Ishikawa (cell line): ENCODE measurements at regions not wholly inside any gene's neighbourhood (a gene's known extent, or its start where the extent isn't known, plus 50 kb on each side); places are given as distances from the start of the nearest gene placed in this dataset.

Source experiments
- CEBPB ChIP-seq: IDR thresholded peaks from 2 replicates; pipeline ENCODE4 v1.6.1; 2012
- CREB1 ChIP-seq: IDR thresholded peaks from 2 replicates; pipeline ENCODE4 v1.6.1; 2012; ENCODE audit warnings: low read depth
- EP300 ChIP-seq: IDR thresholded peaks from 2 replicates; pipeline ENCODE4 v1.6.1; 2012; ENCODE audit warnings: borderline replicate concordance
- ZBTB7A ChIP-seq: IDR thresholded peaks from 2 replicates; pipeline ENCODE4 v1.6.1; 2012; ENCODE audit warnings: low read depth
- TF ChIP-seq, protein P1 (sequence below): IDR thresholded peaks from 2 replicates; pipeline ENCODE4 v1.6.1; 2012
- TF ChIP-seq, protein P2 (sequence below): IDR thresholded peaks from 2 replicates; pipeline ENCODE4 v1.6.1; 2012; ENCODE audit warnings: low read depth, mild to moderate bottlenecking

DNA sequence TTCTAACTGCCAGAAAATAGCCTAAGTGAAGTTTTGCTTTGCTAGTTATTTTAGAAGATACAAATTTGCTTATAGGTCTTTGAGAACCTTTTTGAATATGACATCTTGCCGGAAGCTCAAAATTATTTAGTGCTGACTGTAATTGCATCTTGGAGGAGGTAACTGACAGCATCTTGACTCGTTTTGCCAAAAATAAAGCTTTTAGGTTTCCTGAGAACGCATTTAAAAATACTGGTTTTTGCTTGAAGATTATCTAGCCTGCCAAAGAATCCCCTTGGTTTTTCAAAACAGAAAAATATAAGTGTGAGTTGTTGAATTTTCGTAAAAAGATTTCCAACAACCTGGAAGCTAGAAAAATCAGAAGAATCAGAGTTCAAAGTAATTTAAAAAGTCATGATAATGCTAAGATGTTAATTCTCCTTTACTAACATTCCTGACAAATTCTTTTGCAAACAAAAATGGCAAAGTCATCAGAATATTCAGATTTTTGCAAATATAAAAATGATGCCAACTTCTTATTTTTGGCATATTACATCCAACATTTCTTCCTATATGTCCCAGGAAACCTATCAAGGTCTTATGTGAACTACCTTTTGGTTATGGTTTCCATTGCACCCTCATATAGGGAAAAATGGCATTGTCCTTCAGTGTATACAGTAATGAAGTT lies 178.0 kb upstream of the SLC8A1 start:
- TF ChIP-seq, protein P1, sequence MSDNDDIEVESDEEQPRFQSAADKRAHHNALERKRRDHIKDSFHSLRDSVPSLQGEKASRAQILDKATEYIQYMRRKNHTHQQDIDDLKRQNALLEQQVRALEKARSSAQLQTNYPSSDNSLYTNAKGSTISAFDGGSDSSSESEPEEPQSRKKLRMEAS: no peak
- no peak for TF ChIP-seq EP300
- TF ChIP-seq, protein P2, sequence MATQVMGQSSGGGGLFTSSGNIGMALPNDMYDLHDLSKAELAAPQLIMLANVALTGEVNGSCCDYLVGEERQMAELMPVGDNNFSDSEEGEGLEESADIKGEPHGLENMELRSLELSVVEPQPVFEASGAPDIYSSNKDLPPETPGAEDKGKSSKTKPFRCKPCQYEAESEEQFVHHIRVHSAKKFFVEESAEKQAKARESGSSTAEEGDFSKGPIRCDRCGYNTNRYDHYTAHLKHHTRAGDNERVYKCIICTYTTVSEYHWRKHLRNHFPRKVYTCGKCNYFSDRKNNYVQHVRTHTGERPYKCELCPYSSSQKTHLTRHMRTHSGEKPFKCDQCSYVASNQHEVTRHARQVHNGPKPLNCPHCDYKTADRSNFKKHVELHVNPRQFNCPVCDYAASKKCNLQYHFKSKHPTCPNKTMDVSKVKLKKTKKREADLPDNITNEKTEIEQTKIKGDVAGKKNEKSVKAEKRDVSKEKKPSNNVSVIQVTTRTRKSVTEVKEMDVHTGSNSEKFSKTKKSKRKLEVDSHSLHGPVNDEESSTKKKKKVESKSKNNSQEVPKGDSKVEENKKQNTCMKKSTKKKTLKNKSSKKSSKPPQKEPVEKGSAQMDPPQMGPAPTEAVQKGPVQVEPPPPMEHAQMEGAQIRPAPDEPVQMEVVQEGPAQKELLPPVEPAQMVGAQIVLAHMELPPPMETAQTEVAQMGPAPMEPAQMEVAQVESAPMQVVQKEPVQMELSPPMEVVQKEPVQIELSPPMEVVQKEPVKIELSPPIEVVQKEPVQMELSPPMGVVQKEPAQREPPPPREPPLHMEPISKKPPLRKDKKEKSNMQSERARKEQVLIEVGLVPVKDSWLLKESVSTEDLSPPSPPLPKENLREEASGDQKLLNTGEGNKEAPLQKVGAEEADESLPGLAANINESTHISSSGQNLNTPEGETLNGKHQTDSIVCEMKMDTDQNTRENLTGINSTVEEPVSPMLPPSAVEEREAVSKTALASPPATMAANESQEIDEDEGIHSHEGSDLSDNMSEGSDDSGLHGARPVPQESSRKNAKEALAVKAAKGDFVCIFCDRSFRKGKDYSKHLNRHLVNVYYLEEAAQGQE: no peak
- TF ChIP-seq CEBPB: no peak
- no peak for TF ChIP-seq CREB1
- TF ChIP-seq ZBTB7A: no peak
